ENCODE measurements at regions not wholly inside any gene's neighbourhood (a gene's known extent, or its start where the extent isn't known, plus 50 kb on each side); places are given as distances from the start of the nearest gene placed in this dataset.

- DNase-seq (ENCODE audit: low read depth), result no peak
These were observed 186.6 kb upstream of the NSMCE3 start for GRCh38 chr15:29456255-29456654.

- DNase-seq (ENCODE audit: low read depth), result no peak
These were observed 185.9 kb upstream of the NSMCE3 start for GRCh38 chr15:29455530-29455929.

- no peak for DNase-seq (ENCODE audit: low read depth)
These were observed 185.4 kb upstream of the NSMCE3 start for GRCh38 chr15:29455055-29455454.

- DNase-seq (ENCODE audit: low read depth), result no peak
These were observed 184.9 kb upstream of the NSMCE3 start for GRCh38 chr15:29454506-29454905.

- no peak for DNase-seq (ENCODE audit: low read depth)
These were observed 183.5 kb upstream of the NSMCE3 start for GRCh38 chr15:29452881-29453731.

GRCh38 chr15:29451201-29451781 is 181.7 kb upstream of the NSMCE3 start:
- DNase-seq (ENCODE audit: low read depth), result no peak

GRCh38 chr15:29449136-29449535 is 179.5 kb upstream of the NSMCE3 start:
- no peak for DNase-seq (ENCODE audit: low read depth)

GRCh38 chr15:29448320-29448719 is 178.7 kb upstream of the NSMCE3 start:
- no peak for DNase-seq (ENCODE audit: low read depth)

GRCh38 chr15:29446480-29446879 is 176.9 kb upstream of the NSMCE3 start:
- DNase-seq (ENCODE audit: low read depth), result no peak

- DNase-seq (ENCODE audit: low read depth), result no peak
These were observed 172.9 kb upstream of the NSMCE3 start for GRCh38 chr15:29442532-29442931.

GRCh38 chr15:29440541-29440940 is 170.9 kb upstream of the NSMCE3 start:
- no peak for DNase-seq (ENCODE audit: low read depth)

- DNase-seq (ENCODE audit: low read depth), result no peak
These were observed 169.1 kb upstream of the NSMCE3 start for GRCh38 chr15:29438703-29439055.

- DNase-seq (ENCODE audit: low read depth), result no peak
These were observed 168.5 kb upstream of the NSMCE3 start for GRCh38 chr15:29437888-29438702.

- DNase-seq (ENCODE audit: low read depth), result no peak
These were observed 166.2 kb upstream of the NSMCE3 start for GRCh38 chr15:29435811-29436210.

- DNase-seq (ENCODE audit: low read depth), result no peak
These were observed 164.7 kb upstream of the NSMCE3 start for GRCh38 chr15:29434280-29434679.

GRCh38 chr15:29433507-29434248 is 164.1 kb upstream of the NSMCE3 start:
- no peak for DNase-seq (ENCODE audit: low read depth)

GRCh38 chr15:29433050-29433318 is 163.4 kb upstream of the NSMCE3 start:
- no peak for DNase-seq (ENCODE audit: low read depth)

- no peak for DNase-seq (ENCODE audit: low read depth)
These were observed 162.8 kb upstream of the NSMCE3 start for GRCh38 chr15:29432191-29433049.

GRCh38 chr15:29430831-29431230 is 161.2 kb upstream of the NSMCE3 start:
- no peak for DNase-seq (ENCODE audit: low read depth)

GRCh38 chr15:29430124-29430523 is 160.5 kb upstream of the NSMCE3 start:
- no peak for DNase-seq (ENCODE audit: low read depth)

GRCh38 chr15:29429584-29429983 is 160.0 kb upstream of the NSMCE3 start:
- no peak for DNase-seq (ENCODE audit: low read depth)
